GM21723 (cell line): ENCODE measurements at regions not wholly inside any gene's neighbourhood (a gene's known extent, or its start where the extent isn't known, plus 50 kb on each side); places are given as distances from the start of the nearest gene placed in this dataset.
"Not testable (repeated sequence)": the region's sequence is repeated elsewhere in the genome, so short reads cannot be mapped to it uniquely, and the experiment has no call there.

ENCODE experiments used
- ATAC-seq: cut with Tn5 transposase; IDR thresholded peaks from one replicate; pipeline ENCODE4 v1.9.1; 2021; ENCODE audit warnings: mild to moderate bottlenecking, moderate library complexity; ENCODE audit not compliant: unreplicated experiment

GRCh38 chr11:112310848-112311247 is 50.2 kb upstream of the PLET1 start:
- no peak for ATAC-seq

- ATAC-seq = no peak
Measured at GRCh38 chr11:112315057-112315720, 54.5 kb upstream of the PLET1 start.

GRCh38 chr11:112315861-112316739 is 55.4 kb upstream of the PLET1 start:
- no peak for ATAC-seq

- no peak for ATAC-seq
Measured at GRCh38 chr11:112316971-112317370, 56.3 kb upstream of the PLET1 start.

GRCh38 chr11:112318184-112318591 is 57.5 kb upstream of the PLET1 start:
- no peak for ATAC-seq

GRCh38 chr11:112318661-112319060 is 58.0 kb upstream of the PLET1 start:
- no peak for ATAC-seq

GRCh38 chr11:112320668-112321067 is 60.0 kb upstream of the PLET1 start:
- no peak for ATAC-seq

- no peak for ATAC-seq
Measured at GRCh38 chr11:112321501-112322172, 61.0 kb upstream of the PLET1 start.

GRCh38 chr11:112322173-112322790 is 61.6 kb upstream of the PLET1 start:
- no peak for ATAC-seq

GRCh38 chr11:112334381-112334780 is 73.7 kb upstream of the PLET1 start:
- no peak for ATAC-seq

- no peak for ATAC-seq
Measured at GRCh38 chr11:112336356-112336886, 75.8 kb upstream of the PLET1 start.

GRCh38 chr11:112339566-112339965 is 78.9 kb upstream of the PLET1 start:
- ATAC-seq = no peak

GRCh38 chr11:112343368-112344039 is 82.8 kb upstream of the PLET1 start:
- no peak for ATAC-seq

- no peak for ATAC-seq
Measured at GRCh38 chr11:112344040-112344413, 83.4 kb upstream of the PLET1 start.

- ATAC-seq = no peak
Measured at GRCh38 chr11:112345166-112345565, 84.5 kb upstream of the PLET1 start.

- no peak for ATAC-seq
Measured at GRCh38 chr11:112345706-112346105, 85.0 kb upstream of the PLET1 start.

GRCh38 chr11:112346586-112346985 is 85.9 kb upstream of the PLET1 start:
- no peak for ATAC-seq

GRCh38 chr11:112348480-112349029 is 87.9 kb upstream of the PLET1 start:
- ATAC-seq = no peak

- ATAC-seq = not testable (repeated sequence)
Measured at GRCh38 chr11:112351423-112351822, 90.8 kb upstream of the PLET1 start.

GRCh38 chr11:112352907-112353306 is 92.2 kb upstream of the PLET1 start:
- ATAC-seq = no peak
